Umbilical cord (tissue), 1 donor: ENCODE measurements at regions not wholly inside any gene's neighbourhood (a gene's known extent, or its start where the extent isn't known, plus 50 kb on each side); places are given as distances from the start of the nearest gene placed in this dataset.

Source experiments
- DNase-seq: peaks from one replicate; pipeline ENCODE4 v3.0.0-alpha.2; 2015; ENCODE audit warnings: low spot score

- DNase-seq, result no peak
Measured at GRCh38 chr18:27763341-27763740, 413.6 kb downstream of the CDH2 start.

GRCh38 chr18:27762054-27762453 lies 414.9 kb downstream of the CDH2 start:
- no peak for DNase-seq

DNA sequence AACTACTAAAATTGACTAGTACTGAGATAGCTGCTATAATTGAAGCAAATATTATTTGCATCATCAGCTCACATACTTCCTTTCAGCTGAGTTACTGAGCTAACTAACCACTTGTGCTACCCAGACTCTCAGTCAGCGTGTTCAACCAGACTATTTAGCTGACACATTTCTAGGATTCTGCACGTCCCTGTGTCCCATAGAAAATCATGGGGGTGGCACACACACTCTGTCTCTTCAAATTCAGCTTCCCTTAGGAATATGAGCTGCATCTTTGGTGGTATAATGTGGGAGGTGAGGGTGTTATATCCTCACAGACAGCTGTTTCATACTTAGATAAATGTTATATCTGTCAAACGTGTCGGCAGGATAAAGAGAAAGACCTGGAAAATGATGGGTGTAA lies 424.0 kb downstream of the CDH2 start:
- DNase-seq, result no peak

GRCh38 chr18:27750923-27751322 lies 426.0 kb downstream of the CDH2 start:
- DNase-seq, result no peak

- DNase-seq, result peak; percentile 51
Measured at GRCh38 chr18:27750014-27750413, 426.9 kb downstream of the CDH2 start.

DNA sequence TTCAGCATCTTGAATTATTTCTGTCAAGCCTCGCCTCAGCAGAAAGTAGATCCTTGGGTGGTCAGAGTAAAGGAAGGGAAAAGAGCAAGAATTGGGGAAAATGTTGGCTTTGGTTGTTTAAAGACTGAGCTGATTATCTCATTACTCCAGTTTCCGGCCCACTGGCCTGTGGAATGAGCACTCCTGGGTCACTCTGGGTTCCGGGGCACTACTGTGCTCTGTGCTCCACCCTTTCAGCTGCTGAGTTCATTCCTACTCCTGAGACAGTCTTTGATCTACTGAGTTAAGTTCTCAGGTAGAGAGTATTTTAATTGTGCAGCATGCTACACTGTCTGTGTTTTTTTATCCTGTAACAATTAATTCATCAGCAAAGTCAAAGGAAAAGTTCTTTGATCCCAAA lies 427.7 kb downstream of the CDH2 start:
- no peak for DNase-seq

DNA sequence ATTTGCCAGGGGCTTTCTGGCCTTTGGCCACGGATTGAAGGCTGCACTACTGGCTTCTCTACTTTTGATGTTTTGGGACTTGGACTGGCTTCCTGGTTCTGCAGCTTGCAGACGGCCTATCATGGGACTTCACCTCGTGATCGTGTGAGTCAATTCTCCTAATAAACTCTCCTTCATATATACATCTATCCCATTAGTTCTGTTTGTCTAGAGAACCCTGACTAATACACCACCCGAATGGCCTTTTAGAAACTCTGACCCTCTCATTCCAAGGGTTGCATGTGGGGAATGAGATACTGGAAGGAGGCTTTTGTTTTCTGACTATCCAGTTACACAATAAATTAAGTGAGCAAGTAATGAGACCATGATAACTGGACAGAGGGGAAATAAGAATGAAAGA lies 430.7 kb downstream of the CDH2 start:
- DNase-seq, result no peak

DNA sequence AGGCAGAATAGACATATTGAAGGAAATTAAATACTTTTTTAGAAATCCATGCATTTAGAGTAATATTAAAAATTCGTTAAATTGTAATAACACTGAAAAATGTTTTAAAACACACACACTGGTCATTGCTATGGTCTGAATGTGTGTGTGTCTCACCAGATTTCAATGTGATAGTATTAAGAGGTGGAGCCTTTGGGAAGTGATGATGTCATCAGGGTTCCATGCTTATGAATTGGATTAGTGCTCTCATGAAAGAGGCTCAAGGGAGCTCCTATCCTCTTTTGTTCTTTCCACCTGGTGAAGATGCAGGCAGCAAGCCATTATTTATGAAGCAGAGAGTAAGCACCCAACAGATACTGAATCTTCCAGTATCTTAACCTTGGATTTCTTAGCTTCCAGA lies 441.8 kb downstream of the CDH2 start:
- DNase-seq, result no peak

DNA sequence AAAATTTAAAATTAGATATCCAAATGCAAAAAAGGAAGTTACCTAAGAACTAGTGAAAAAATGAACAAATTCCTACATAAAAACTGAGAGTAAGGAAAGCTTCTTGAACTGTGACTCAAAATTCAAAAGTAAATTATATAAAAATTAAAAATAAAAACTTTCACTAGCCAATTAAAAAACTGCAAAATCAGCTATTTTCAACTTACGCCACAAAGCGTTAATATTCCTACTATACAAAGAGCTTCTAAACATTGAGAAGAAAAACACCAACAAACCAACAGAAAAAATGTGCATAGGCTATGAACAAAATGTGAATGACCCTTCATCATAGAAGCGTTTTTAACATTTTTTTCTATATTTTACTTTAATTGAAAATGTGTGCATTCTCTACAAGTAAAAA lies 445.7 kb downstream of the CDH2 start:
- DNase-seq, result no peak

GRCh38 chr18:27728659-27729058 lies 448.3 kb downstream of the CDH2 start:
- no peak for DNase-seq

- no peak for DNase-seq
Measured at GRCh38 chr18:27724362-27724761, 452.6 kb downstream of the CDH2 start.

DNA sequence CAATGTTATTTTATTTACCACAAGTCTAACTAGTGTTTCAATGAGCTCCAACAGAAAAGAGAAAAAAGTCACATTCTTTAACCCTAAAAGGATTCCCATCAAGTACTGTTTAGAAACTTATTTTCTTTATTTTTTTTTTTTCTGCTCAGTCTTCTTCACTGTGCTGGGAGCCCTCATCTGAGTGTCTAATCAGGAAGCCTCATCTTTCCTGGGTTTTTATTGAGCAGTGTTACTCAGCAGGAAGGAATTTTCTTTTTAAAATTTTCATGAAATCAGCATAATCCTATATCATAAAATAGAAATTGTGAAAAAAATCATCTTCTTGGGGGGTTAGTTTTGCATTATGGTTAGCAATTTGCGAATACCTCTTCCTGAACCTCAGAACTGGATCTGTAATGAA lies 453.8 kb downstream of the CDH2 start:
- peak; percentile 45 for DNase-seq

DNA sequence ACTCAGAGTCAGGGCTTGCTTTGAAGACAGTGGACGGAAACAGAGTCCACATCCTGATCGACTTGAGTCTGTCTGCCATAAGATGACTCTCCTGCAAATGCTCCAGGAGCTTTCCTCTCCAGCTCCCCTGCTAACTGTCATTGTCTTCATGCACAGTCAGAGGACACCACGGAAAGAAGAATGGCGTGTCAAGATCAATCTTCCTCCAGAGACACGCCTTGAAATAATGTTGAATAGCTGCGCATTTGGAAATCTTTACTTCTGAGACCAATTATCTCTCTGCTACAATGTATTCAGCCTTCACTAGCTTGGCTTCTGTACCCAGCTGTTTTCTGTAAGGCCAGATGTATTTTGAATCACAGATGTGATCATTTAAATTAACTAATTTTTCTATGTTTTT lies 457.2 kb downstream of the CDH2 start:
- no peak for DNase-seq

DNA sequence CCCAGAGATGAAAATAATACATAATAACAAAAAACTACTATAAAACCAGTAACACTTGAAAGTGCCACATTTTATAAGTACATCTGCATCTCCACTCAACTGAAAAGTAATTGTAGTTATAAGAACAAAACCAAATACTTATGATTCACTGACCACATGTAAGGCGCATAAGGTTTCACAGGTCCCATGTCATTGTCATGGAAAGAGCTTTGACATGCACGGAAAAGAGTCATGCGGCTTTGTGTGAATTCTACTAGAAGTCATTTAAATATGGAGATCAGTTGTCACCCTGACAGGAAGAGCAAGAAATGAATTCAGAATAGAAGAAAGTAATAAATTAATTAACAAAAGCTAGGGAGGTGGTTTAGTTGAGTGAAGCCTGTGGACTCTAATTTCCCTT lies 459.1 kb downstream of the CDH2 start:
- no peak for DNase-seq

GRCh38 chr18:27717250-27717649 lies 459.7 kb downstream of the CDH2 start:
- DNase-seq, result no peak

DNA sequence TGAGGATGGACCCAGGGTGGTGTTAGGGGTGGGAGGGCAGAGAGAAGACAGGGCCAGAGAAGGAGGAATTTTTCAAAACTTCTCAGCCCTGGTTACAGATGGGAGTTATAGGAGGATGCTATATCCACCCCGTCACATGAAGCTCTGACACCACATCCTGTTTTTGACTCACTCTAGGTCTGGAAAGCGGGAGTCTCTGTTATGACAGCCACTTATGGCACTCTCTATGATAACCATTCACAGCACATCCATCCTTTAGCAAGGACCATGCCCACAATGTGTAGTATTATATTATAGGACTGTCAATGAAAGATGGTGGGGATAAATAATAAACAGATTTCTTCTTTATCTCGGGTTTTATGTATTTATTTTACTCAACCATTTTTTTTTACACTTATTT lies 461.2 kb downstream of the CDH2 start:
- no peak for DNase-seq

- DNase-seq, result peak; percentile 59
Measured at GRCh38 chr18:27713738-27714095, 463.2 kb downstream of the CDH2 start.

DNA sequence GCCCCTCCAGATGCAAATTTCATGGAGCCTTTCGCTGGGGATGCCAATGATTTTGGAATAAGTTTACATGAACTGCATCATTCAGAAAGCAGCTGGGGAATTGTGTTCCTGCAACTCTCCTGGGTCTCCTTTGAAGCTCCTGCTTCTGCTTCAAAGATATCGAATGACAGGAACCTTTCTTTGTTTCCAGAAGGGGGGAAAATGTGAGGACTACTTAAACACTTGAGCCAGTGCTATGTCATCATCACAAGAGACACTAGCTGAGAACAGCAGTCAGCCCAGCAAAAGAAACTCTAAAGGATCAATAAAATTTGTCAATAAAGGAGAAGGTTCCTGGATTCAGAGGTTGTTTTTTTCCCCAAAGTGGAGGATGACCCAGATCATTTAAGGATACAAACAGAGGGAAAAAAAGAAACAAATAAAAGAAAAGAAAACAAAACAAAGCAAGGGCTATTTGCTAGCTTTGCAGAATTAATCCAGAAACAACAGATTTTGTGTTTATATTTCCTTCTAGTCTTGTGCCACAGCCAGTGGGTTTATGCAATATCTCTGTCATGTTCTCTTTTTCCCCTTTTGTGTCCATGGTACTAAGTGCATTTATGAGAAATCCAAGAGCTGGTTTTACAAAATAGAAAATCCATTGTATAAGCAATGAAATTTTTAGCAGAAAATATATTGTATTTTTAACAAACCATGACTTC lies 463.7 kb downstream of the CDH2 start:
- DNase-seq, result no peak

GRCh38 chr18:27712066-27712465 lies 464.9 kb downstream of the CDH2 start:
- no peak for DNase-seq

DNA sequence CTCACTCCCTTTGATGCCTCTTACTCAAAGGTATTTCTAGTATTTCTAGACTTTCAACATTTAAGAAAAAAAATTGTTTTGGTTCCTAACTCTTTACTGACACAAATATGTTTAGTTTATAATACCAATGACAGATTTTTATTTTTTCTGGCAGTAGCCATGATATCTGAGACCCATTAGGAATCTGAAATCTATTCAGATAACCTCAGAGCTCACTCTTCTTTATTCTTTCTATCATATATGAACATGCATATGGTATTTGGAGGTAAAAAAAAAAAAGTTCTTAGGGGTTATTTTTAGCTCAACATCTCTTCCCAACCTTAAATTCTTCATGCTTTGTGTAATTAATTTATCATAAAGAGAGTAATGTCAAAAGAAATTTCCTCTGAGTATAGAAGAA lies 465.5 kb downstream of the CDH2 start:
- no peak for DNase-seq

- no peak for DNase-seq
Measured at GRCh38 chr18:27709344-27709743, 467.6 kb downstream of the CDH2 start.

GRCh38 chr18:27707201-27707600 lies 469.7 kb downstream of the CDH2 start:
- no peak for DNase-seq

GRCh38 chr18:27704736-27705361 lies 472.1 kb downstream of the CDH2 start:
- DNase-seq, result no peak

- no peak for DNase-seq
Measured at GRCh38 chr18:27699137-27699536, 477.8 kb downstream of the CDH2 start.
